ENCODE measurements at regions not wholly inside any gene's neighbourhood (a gene's known extent, or its start where the extent isn't known, plus 50 kb on each side); places are given as distances from the start of the nearest gene placed in this dataset.
"Not testable (repeated sequence)": the region's sequence is repeated elsewhere in the genome, so short reads cannot be mapped to it uniquely, and the experiment has no call there.

DNA sequence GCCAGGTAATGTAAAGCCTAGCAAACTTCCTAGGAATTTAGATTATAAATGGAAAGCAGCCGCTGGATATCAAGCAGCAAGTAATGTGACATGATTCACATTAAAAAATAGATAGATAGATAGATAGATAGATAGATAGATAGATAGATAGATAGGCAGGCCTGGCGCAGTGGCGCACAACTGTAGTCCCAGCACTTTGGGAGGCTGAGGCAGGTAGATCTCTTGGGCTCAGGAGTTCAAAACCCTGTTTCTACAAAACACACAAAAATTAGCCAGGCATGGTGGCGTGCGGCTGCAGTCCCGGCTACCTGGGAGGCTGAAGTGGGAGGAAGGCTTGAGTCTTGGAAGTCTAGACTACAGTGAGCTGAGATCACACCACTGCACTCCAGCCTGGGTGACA is 236.9 kb downstream of the SLITRK6 start:
- Histone ChIP-seq H3K4me3 (ENCODE audit: low read depth, low read length) (no peak overlapping the region), H3K4me1 (no peaks in the 10 kb centered on the region), H3K36me3 (no peaks in the 10 kb centered on the region), H3K9me3 (no peaks in the 10 kb centered on the region), H3K27me3 (no peaks in the 10 kb centered on the region)
- DNase-seq = no peak
- TF ChIP-seq, protein P1, sequence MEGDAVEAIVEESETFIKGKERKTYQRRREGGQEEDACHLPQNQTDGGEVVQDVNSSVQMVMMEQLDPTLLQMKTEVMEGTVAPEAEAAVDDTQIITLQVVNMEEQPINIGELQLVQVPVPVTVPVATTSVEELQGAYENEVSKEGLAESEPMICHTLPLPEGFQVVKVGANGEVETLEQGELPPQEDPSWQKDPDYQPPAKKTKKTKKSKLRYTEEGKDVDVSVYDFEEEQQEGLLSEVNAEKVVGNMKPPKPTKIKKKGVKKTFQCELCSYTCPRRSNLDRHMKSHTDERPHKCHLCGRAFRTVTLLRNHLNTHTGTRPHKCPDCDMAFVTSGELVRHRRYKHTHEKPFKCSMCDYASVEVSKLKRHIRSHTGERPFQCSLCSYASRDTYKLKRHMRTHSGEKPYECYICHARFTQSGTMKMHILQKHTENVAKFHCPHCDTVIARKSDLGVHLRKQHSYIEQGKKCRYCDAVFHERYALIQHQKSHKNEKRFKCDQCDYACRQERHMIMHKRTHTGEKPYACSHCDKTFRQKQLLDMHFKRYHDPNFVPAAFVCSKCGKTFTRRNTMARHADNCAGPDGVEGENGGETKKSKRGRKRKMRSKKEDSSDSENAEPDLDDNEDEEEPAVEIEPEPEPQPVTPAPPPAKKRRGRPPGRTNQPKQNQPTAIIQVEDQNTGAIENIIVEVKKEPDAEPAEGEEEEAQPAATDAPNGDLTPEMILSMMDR (IDR thresholded peaks at IDR 0.05; ENCODE audit: low read depth, low read length) = no peak

DNA sequence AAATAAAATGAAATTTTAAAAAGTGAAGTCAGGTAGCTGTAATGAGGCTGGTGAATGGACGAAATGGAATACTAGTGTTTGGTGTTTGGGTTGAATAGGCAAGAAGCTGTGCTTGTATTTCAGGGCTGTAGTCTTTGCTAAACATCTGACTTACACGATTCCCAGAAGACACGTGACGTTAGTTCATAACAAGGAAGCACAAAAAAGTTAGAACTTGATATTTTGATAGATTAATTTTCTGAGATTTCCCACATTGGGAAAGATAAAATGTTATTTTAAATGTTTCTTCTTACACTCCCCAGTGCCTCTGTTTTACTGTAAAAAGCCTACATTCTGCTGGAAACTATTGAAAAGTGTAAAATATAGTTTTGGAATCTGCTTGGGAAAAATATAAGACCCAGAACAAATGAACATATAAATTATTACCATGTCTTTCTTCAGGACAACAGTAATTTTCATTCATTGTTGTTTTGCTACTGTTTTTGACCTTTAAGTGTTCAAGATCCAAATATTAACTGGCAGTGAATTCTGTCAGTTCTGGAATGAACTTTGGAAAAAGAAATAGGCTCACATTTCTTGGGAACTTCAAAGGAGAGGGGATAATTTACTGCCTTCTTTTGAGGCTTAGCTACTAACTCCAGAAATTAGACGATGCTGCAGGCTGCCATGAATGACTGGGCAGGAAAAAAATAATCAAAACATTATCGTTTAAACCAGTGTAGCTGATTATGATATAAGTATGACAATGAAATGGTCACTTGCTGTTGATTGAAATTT is 241.3 kb downstream of the SLITRK6 start:
- Histone ChIP-seq H3K27me3 (no peaks in the 10 kb centered on the region), H3K4me3 (ENCODE audit: low read depth, low read length) (no peak overlapping the region), H3K4me1 (no peaks in the 10 kb centered on the region), H3K9me3 (no peaks in the 10 kb centered on the region), H3K36me3 (no peaks in the 10 kb centered on the region)
- no peak for DNase-seq
- TF ChIP-seq, protein P1 (IDR thresholded peaks at IDR 0.05; ENCODE audit: low read depth, low read length) = no peak

DNA sequence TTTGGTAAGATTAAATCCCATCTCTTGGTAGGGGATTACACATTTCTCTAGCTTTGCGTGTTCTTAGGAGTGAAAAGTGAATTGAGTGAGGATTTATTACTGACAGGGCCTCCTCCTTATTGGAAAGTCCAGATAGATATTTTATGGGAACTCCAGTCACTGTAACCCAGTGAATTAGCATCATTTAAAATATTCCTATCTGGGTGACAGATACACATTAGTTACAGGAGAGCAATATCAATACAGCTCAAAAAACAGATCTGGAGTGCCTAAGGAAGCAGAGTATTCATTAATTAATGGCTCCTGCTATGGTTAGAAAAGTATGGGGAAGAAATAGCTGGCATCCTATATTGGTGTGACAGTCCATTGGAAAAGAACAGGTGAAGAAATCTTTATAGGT is 248.2 kb downstream of the SLITRK6 start:
- H3K9me3 ChIP-seq = no peaks in the 10 kb centered on the region
- H3K27me3 ChIP-seq = no peaks in the 10 kb centered on the region
- DNase-seq = no peak
- H3K4me1 ChIP-seq = no peaks in the 10 kb centered on the region
- no peaks in the 10 kb centered on the region for H3K36me3 ChIP-seq
- TF ChIP-seq, protein P1 (IDR thresholded peaks at IDR 0.05; ENCODE audit: low read depth, low read length) = no peak
- no peak overlapping the region for H3K4me3 ChIP-seq (ENCODE audit: low read depth, low read length)

DNA sequence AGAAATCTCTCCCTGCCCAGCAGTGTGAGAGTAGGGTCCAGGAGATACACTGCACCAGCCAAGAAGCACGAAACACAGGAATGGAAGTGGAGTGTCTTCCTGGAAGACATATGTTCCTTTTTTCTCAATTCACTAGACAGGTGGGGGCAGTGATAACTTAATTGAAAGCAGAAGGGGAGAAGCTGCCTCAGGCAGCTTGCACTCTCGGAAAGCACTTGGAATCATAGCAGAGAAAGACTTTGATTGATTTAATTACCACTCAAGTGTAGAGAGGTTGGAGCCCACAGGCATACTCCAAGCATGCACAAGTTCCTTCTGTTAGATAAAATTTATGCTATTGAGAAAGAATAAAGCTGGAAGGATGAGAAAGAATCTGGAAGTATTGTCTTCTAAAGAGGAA is 249.4 kb downstream of the SLITRK6 start:
- DNase-seq = peak; percentile 7
- TF ChIP-seq, protein P1 (IDR thresholded peaks at IDR 0.05; ENCODE audit: low read depth, low read length) = no peak

DNA sequence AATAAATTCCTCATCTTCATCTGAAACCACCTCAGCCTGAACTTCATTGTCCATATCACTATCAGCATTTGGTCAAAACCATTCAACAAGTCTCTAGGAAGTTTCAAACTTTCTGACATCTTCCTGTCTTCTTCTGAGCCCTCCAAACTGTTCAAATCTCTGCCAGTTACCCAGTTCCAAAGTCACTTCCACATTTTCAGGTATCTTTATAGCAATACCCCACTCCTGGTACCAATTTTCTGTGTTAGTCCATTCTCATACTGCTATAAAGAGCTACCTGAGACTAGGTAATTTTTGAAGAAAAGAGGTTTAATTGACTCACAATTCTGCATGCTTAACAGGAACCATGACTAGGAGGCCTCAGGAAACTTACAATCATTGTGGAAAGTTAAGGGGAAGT is 250.4 kb downstream of the SLITRK6 start:
- not testable (repeated sequence) for H3K4me3 ChIP-seq (ENCODE audit: low read depth, low read length); DNase-seq

More for the DNA sequence above, 249.4 kb downstream of the SLITRK6 start:
- H3K4me3 ChIP-seq (ENCODE audit: low read depth, low read length) = no peak overlapping the region
- no peaks in the 10 kb centered on the region for H3K27me3 ChIP-seq
- H3K9me3 ChIP-seq = no peaks in the 10 kb centered on the region
- no peaks in the 10 kb centered on the region for H3K36me3 ChIP-seq
- H3K4me1 ChIP-seq = no peaks in the 10 kb centered on the region

DNA sequence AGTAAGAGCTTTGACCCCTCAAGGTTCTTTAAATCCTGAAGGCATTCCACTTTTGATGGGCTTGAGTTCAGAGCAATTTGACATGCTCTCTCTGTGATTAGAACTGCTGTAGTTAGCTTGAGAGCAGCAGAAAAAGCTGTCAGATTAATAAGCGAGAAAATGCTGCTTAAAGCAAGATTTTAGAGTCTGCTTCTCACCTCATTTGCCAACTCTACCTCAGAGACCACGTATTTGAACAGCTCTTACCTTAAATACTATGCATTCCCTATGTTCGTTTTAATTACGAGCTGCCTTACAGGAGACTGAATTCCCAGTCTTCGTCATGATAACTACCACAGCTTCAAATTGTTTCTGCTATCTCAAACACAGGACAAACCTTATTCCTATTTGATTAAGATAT is 253.4 kb downstream of the SLITRK6 start:
- TF ChIP-seq, protein P1 (IDR thresholded peaks at IDR 0.05; ENCODE audit: low read depth, low read length) = no peak

More for the DNA sequence above, 250.4 kb downstream of the SLITRK6 start:
- H3K27me3 ChIP-seq, H3K36me3 ChIP-seq, H3K4me1 ChIP-seq, H3K9me3 ChIP-seq: not testable (repeated sequence)

More for the DNA sequence above, 253.4 kb downstream of the SLITRK6 start:
- no peak overlapping the region for H3K4me3 ChIP-seq (ENCODE audit: low read depth, low read length)
- DNase-seq = no peak
- no peaks in the 10 kb centered on the region for H3K36me3 ChIP-seq
- H3K27me3 ChIP-seq = no peaks in the 10 kb centered on the region
- H3K4me1 ChIP-seq = no peaks in the 10 kb centered on the region
- H3K9me3 ChIP-seq = no peaks in the 10 kb centered on the region

All from BE2C (cell line).